GM23338 (cell line): ENCODE measurements at regions not wholly inside any gene's neighbourhood (a gene's known extent, or its start where the extent isn't known, plus 50 kb on each side); places are given as distances from the start of the nearest gene placed in this dataset.

Source experiments
- ATAC-seq: fragments of 200-7000 bp; cut with Tn5 transposase; 3 replicates; pipeline ENCODE4 v1.9.1; 2020
- DNase-seq: peaks from one replicate; pipeline ENCODE4 v3.0.0-alpha.2; 2015; ENCODE audit warnings: low spot score
- H2AFZ ChIP-seq: fragments of 200-600 bp; sonication (generic); 2 replicates; pipeline ENCODE4 v1.8.0; 2016; ENCODE audit warnings: antibody characterized with exemption, mild to moderate bottlenecking, moderate library complexity
- H3F3A ChIP-seq: fragments of 200-600 bp; sonication (generic); replicated peaks from 2 replicates; pipeline ENCODE4 v1.8.0; 2017; ENCODE audit warnings: antibody characterized with exemption, mixed run types, low read depth
- H3K27ac ChIP-seq: fragments of 200-600 bp; sonication (generic); 2 replicates; pipeline ENCODE4 v1.6.1; 2016; ENCODE audit warnings: low read depth
- H3K27me3 ChIP-seq: fragments of 200-600 bp; sonication (generic); 2 replicates; pipeline ENCODE4 v1.8.0; 2016; ENCODE audit warnings: mild to moderate bottlenecking, mixed run types, moderate library complexity; ENCODE audit not compliant: insufficient read depth
- H3K36me3 ChIP-seq: fragments of 200-600 bp; sonication (generic); 2 replicates; pipeline ENCODE4 v1.8.0; 2016; ENCODE audit warnings: mild to moderate bottlenecking; ENCODE audit not compliant: insufficient read depth
- H3K4me1 ChIP-seq: fragments of 200-600 bp; sonication (generic); 2 replicates; pipeline ENCODE4 v1.8.0; 2016; ENCODE audit warnings: mild to moderate bottlenecking, moderate library complexity; ENCODE audit not compliant: insufficient read depth
- H3K4me2 ChIP-seq: fragments of 200-600 bp; sonication (generic); 2 replicates; pipeline ENCODE4 v1.7.1; 2017; ENCODE audit warnings: mixed run types
- H3K4me3 ChIP-seq: fragments of 200-600 bp; sonication (generic); 2 replicates; pipeline ENCODE4 v1.6.1; 2016; ENCODE audit warnings: mixed run types
- H3K79me2 ChIP-seq: fragments of 200-600 bp; sonication (generic); replicated peaks from 2 replicates; pipeline ENCODE4 v1.8.0; 2017; ENCODE audit warnings: mild to moderate bottlenecking; ENCODE audit not compliant: insufficient read depth
- H3K9me2 ChIP-seq: fragments of 200-600 bp; sonication (generic); 2 replicates; pipeline ENCODE4 v1.8.0; 2017; ENCODE audit not compliant: insufficient read depth
- H4K20me1 ChIP-seq: fragments of 200-600 bp; sonication (generic); replicated peaks from 2 replicates; pipeline ENCODE4 v1.8.0; 2017; ENCODE audit warnings: mild to moderate bottlenecking; ENCODE audit not compliant: insufficient read depth
- H3K27ac Mint-ChIP-seq: 2 replicates; pipeline ENCODE4 v1.8.0; 2020; ENCODE audit warnings: inconsistent platforms, mild to moderate bottlenecking, moderate library complexity, mixed read lengths
- H3K27me3 Mint-ChIP-seq: 3 replicates; pipeline ENCODE4 v1.8.0; 2022; ENCODE audit warnings: low read depth, mild to moderate bottlenecking, moderate library complexity, mixed read lengths, inconsistent platforms; ENCODE audit not compliant: insufficient read depth, poor library complexity
- H3K36me3 Mint-ChIP-seq: 3 replicates; pipeline ENCODE4 v1.8.0; 2021; ENCODE audit warnings: low read depth, mild to moderate bottlenecking, inconsistent platforms, moderate library complexity, mixed read lengths
- H3K4me1 Mint-ChIP-seq: 3 replicates; pipeline ENCODE4 v1.8.0; 2020; ENCODE audit warnings: mild to moderate bottlenecking, inconsistent platforms, mixed read lengths
- H3K4me3 Mint-ChIP-seq: 3 replicates; pipeline ENCODE4 v1.8.0; 2021; ENCODE audit warnings: moderate library complexity, mild to moderate bottlenecking, inconsistent platforms, mixed read lengths
- H3K9me3 Mint-ChIP-seq: 3 replicates; pipeline ENCODE4 v1.8.0; 2020; ENCODE audit warnings: moderate library complexity, mild to moderate bottlenecking, inconsistent platforms, mixed read lengths
- CREB1 ChIP-seq: fragments of 250-450 bp; sonication (Bioruptor Pico); IDR thresholded peaks from 2 replicates; pipeline ENCODE4 v1.5.0; 2020; ENCODE audit warnings: low read depth, mild to moderate bottlenecking, moderate library complexity
- CTCF ChIP-seq, 2 experiments: fragments of 200-600 bp in 1 of 2; sonication (generic) in 1 of 2; conservative IDR thresholded peaks; 2 replicates each; pipeline versions ENCODE4 v1.5.1 to v1.6.1; 2016 to 2017; ENCODE audit warnings: antibody characterized with exemption in 2 of 2, low read depth in 2 of 2, mild to moderate bottlenecking in 2 of 2, moderate library complexity in 1 of 2
- ETS1 ChIP-seq: IDR thresholded peaks from 2 replicates; pipeline ENCODE4 v1.6.1; 2016; ENCODE audit warnings: antibody characterized with exemption
- EZH2 ChIP-seq: fragments of 200-600 bp; sonication (generic); IDR thresholded peaks from one replicate; pipeline ENCODE4 v1.8.0; 2017; ENCODE audit warnings: antibody characterized with exemption, mild to moderate bottlenecking, low read depth; ENCODE audit not compliant: unreplicated experiment
- EZH2phosphoT487 ChIP-seq: fragments of 200-600 bp; sonication (generic); IDR thresholded peaks from one replicate; pipeline ENCODE4 v1.8.1; 2018; ENCODE audit warnings: antibody characterized with exemption; ENCODE audit not compliant: unreplicated experiment
- JUNB ChIP-seq: IDR thresholded peaks from one replicate; pipeline ENCODE4 v1.6.1; 2016; ENCODE audit warnings: antibody characterized with exemption; ENCODE audit not compliant: unreplicated experiment
- NANOG ChIP-seq: IDR thresholded peaks from 2 replicates; pipeline ENCODE4 v1.6.1; 2016; ENCODE audit warnings: antibody characterized with exemption, borderline replicate concordance
- POLR2AphosphoS5 ChIP-seq: IDR thresholded peaks from 2 replicates; pipeline ENCODE4 v1.6.1; 2016; ENCODE audit warnings: antibody characterized with exemption, low read depth
- STAT1 ChIP-seq: IDR thresholded peaks from one replicate; pipeline ENCODE4 v1.6.1; 2016; ENCODE audit warnings: antibody characterized with exemption; ENCODE audit not compliant: unreplicated experiment
- ZNF114 ChIP-seq: fragments of 250-450 bp; sonication (Bioruptor Pico); IDR thresholded peaks from 2 replicates; pipeline ENCODE4 v1.5.0; 2020; ENCODE audit warnings: mild to moderate bottlenecking, moderate library complexity
- ZNF331 ChIP-seq: fragments of 250-450 bp; sonication (Bioruptor Pico); IDR thresholded peaks from 2 replicates; pipeline ENCODE4 v1.5.0; 2020; ENCODE audit warnings: low read depth, mild to moderate bottlenecking, moderate library complexity
- ZNF462 ChIP-seq: fragments of 250-450 bp; sonication (Bioruptor Pico); IDR thresholded peaks from 2 replicates; pipeline ENCODE4 v1.5.0; 2020; ENCODE audit warnings: mild to moderate bottlenecking, moderate library complexity
- TF ChIP-seq, protein P1 (sequence below): IDR thresholded peaks from one replicate; pipeline ENCODE4 v1.6.1; 2018; ENCODE audit warnings: antibody characterized with exemption; ENCODE audit not compliant: unreplicated experiment

DNA sequence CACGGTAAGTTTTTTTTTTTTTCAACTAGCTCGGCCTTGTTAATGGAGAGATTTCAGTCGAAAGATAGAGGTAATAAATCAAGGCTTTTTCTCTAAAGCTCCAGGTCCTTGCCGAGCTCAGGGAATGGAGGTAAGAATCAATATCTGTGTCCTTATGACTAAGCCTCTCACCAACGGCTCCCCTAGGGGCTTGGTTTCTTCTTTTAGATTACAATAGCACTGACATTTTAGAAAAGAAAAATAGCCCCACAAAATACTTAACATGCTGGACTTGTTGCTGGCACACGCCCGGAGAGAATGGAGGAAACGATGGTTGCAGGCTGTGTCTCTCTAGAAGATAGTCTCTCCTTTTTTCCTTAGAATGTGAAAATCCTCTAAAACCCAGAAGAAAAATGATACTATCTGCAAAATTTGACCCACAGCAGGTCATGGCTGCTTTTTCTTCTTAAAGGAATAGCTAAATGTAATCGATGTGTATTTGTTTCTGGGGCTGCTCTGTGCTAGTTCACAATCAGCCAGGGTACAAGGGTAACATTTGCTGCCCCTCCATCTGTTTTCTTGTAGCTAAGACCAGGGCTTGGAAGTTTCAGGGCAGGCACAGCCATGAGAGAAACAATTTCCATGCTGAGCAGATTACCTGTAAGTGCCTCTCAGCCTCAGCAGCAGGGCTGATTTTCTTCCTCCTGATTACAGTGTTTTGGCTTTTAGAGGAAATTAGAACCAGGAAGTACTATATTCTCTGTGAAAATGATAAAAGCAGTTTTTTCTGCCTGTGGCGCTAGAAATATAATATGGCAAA lies 86.2 kb upstream of the GNG12 start:
- peaks cover 8% of the 10 kb centered on the region; the same call in 1 of the 2 replicates for H3K9me2 ChIP-seq
- Mint-ChIP-seq H3K27me3 (no peaks in the 10 kb centered on the region), H3K36me3 (no peaks in the 10 kb centered on the region), H3K4me1 (no peaks in the 10 kb centered on the region; the same call in 2 of the 3 replicates), H3K4me3 (no peak overlapping the region), H3K9me3 (no peaks in the 10 kb centered on the region), H3K27ac (no peak overlapping the region)
- H3F3A ChIP-seq = no peaks in the 10 kb centered on the region
- no peak overlapping the region for H3K4me3 ChIP-seq
- H3K27ac ChIP-seq = no peak overlapping the region
- no peaks in the 10 kb centered on the region for H3K36me3 ChIP-seq
- H4K20me1 ChIP-seq = no peaks in the 10 kb centered on the region
- no peaks in the 10 kb centered on the region for H3K4me1 ChIP-seq
- H2AFZ ChIP-seq = peak overlapping the region; percentile 35; the same call in 1 of the 2 replicates
- TF ChIP-seq ZNF331 (no peak), CTCF (conservative IDR thresholded peaks at IDR 0.05; ENCODE audit: low read depth in 2 of 2) (no peak), EZH2 (no peak), POLR2AphosphoS5 (no peak), NANOG (no peak), CREB1 (CRISPR knock-in tag) (no peak), JUNB (no peak), ZNF114 (CRISPR knock-in tag) (no peak), ZNF462 (CRISPR knock-in tag) (no peak), EZH2phosphoT487 (no peak), ETS1 (no peak), STAT1 (no peak)
- TF ChIP-seq, protein P1, sequence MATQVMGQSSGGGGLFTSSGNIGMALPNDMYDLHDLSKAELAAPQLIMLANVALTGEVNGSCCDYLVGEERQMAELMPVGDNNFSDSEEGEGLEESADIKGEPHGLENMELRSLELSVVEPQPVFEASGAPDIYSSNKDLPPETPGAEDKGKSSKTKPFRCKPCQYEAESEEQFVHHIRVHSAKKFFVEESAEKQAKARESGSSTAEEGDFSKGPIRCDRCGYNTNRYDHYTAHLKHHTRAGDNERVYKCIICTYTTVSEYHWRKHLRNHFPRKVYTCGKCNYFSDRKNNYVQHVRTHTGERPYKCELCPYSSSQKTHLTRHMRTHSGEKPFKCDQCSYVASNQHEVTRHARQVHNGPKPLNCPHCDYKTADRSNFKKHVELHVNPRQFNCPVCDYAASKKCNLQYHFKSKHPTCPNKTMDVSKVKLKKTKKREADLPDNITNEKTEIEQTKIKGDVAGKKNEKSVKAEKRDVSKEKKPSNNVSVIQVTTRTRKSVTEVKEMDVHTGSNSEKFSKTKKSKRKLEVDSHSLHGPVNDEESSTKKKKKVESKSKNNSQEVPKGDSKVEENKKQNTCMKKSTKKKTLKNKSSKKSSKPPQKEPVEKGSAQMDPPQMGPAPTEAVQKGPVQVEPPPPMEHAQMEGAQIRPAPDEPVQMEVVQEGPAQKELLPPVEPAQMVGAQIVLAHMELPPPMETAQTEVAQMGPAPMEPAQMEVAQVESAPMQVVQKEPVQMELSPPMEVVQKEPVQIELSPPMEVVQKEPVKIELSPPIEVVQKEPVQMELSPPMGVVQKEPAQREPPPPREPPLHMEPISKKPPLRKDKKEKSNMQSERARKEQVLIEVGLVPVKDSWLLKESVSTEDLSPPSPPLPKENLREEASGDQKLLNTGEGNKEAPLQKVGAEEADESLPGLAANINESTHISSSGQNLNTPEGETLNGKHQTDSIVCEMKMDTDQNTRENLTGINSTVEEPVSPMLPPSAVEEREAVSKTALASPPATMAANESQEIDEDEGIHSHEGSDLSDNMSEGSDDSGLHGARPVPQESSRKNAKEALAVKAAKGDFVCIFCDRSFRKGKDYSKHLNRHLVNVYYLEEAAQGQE = no peak
- no peak for DNase-seq
- ATAC-seq = no peak
- H3K79me2 ChIP-seq = no peaks in the 10 kb centered on the region
- H3K4me2 ChIP-seq = no peak overlapping the region
- no peaks in the 10 kb centered on the region for H3K27me3 ChIP-seq
